Adrenal gland (tissue), 9 donors: ENCODE measurements at regions not wholly inside any gene's neighbourhood (a gene's known extent, or its start where the extent isn't known, plus 50 kb on each side); places are given as distances from the start of the nearest gene placed in this dataset.

Experiments used
- DNase-seq, 7 donors: peaks; one replicate each; pipeline ENCODE4 v3.0.0-alpha.2; 2019 to 2020
- H3K27ac ChIP-seq, 5 donors: fragments of 200-600 bp; sonication (generic) in 4 of 5; 1 replicate in 3 of 5; 2 replicates in 2 of 5; pipeline versions ENCODE4 v1.5.1 to v1.8.0; 2016 to 2020; ENCODE audit warnings: mild to moderate bottlenecking in 1 of 5
- H3K27me3 ChIP-seq: fragments of 200-600 bp; 2 replicates; pipeline ENCODE4 v1.8.0; 2021
- H3K36me3 ChIP-seq, 2 donors: fragments of 200-600 bp; replicated peaks in 1 of 2; 1 replicate in 1 of 2; 2 replicates in 1 of 2; pipeline versions ENCODE4 v1.5.1 to v1.8.0; 2018 to 2022
- H3K4me1 ChIP-seq, 2 donors: fragments of 200-600 bp; replicated peaks in 1 of 2; 1 replicate in 1 of 2; 2 replicates in 1 of 2; pipeline versions ENCODE4 v1.5.1 to v1.8.0; 2018 to 2021
- H3K4me3 ChIP-seq, 4 donors: fragments of 200-600 bp; sonication (generic) in 3 of 4; one replicate each; pipeline ENCODE4 v1.5.1; 2016 to 2018
- H3K9me3 ChIP-seq, 3 donors: fragments of 200-600 bp; sonication (generic) in 1 of 3; replicated peaks in 1 of 3; 1 replicate in 2 of 3; 2 replicates in 1 of 3; pipeline versions ENCODE4 v1.5.1 to v1.8.0; 2016 to 2021
- CTCF ChIP-seq, 6 experiments: fragments of 450-650 bp in 4 of 6; fragments of 200-600 bp in 2 of 6; sonication (generic) in 1 of 6; IDR thresholded peaks; 1 replicate in 5 of 6; 2 replicates in 1 of 6; pipeline versions ENCODE4 v1.5.1 to v1.8.0; 2016 to 2021; ENCODE audit warnings: antibody characterized with exemption in 6 of 6, mild to moderate bottlenecking in 2 of 6, moderate library complexity in 1 of 6
- POLR2A ChIP-seq, 2 donors: fragments of 450-650 bp; IDR thresholded peaks; one replicate each; pipeline ENCODE4 v1.6.1; 2017; ENCODE audit warnings: antibody characterized with exemption in 2 of 2, mild to moderate bottlenecking in 2 of 2, moderate library complexity in 1 of 2
- WGBS, 4 donors: extraction: QIAGEN DNeasy Blood & Tissue Kit in 2 of 4; methylation state at CpG; one replicate each; pipeline versions ENCODE4 v1.1.5 to v1.1.7; 2013 to 2017; 5-methylcytosine and 5-hydroxymethylcytosine counted together
- intact Hi-C, 2 donors: fragments of 100-400 bp; cut with DNase I; formaldehyde crosslinking; loops; one replicate each; pipeline versions ENCODE4 v1.14.1 to v1.15.0; 2022 to 2023
- donor health status: healthy with polysubstance abuse.
- donor health status: Bipolar disorder and iron deficiency.
- donor health status: DM: yes; HTN: yes; CAD: no.
- donor health status: DM: no; HTN: no; CAD: no.
- donor health status: DM: no; HTN: no; CAD: no.

GRCh38 chr2:173574324-173575112 is 219.8 kb downstream of the CDCA7 start:
- intact Hi-C loops, result loop anchor here in 1 of 2 donors (10.0 kb wide), 1 partner anchor 470 kb away; no protein-coding TSS in a partner anchor
- Histone ChIP-seq H3K9me3 (no peaks in the 10 kb centered on the region), H3K36me3 (no peaks in the 10 kb centered on the region), H3K4me3 (no peak overlapping the region), H3K27me3 (peaks cover 10% of the 10 kb centered on the region), H3K4me1 (peaks cover 0 to 7% of the 10 kb centered on the region in 2 donors), H3K27ac (no peak overlapping the region)
- TF ChIP-seq POLR2A (IDR thresholded peaks at IDR 0.05) (no peak), CTCF (IDR thresholded peaks at IDR 0.05) (no peak)
- no peak for DNase-seq
- WGBS, 4 donors, result 61 to 66% (median 63%) methylated on average over 4 of the region's 4 CpGs

DNA sequence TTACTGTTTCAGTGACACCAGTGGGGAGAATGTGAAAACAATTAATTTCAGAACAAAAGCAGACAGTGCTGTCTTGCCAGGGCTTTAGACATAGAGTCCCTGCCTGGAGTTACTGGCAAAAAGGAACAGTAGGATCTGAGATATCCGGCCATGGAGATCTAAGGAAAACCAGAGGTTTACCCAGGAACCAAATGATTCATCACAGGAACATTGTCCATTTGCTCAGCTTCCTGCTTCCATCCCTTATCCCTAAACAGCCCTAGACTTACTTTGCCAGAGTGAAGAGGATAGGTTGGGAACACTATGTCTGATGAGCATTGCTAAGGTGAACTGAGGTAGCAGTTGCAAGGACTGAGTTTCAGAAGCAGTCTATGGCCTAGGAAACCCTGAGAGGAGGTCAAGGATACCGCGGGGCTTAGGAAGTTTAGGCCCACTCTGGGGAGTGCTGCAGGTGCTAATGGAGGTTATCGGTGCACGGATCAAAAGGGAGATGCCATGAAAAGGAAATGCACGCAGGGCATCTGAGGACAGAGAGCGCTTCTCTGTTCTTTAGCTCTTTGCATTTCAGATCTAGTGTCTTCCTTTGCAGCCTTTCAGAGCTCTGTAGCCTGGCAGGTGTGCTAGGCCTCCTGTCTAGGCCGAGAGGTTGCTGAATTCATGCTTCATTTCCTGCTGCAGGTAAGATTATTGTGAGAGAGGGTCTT is 223.9 kb downstream of the CDCA7 start:
- Histone ChIP-seq H3K9me3 (no peaks in the 10 kb centered on the region), H3K27me3 (peaks cover 4% of the 10 kb centered on the region), H3K4me1 (no peaks in the 10 kb centered on the region), H3K36me3 (no peaks in the 10 kb centered on the region), H3K4me3 (no peak overlapping the region), H3K27ac (no peak overlapping the region)
- TF ChIP-seq CTCF (IDR thresholded peaks at IDR 0.05) (no peak), POLR2A (IDR thresholded peaks at IDR 0.05) (no peak)
- DNase-seq, result no peak
- 90 to 94% (median 92%) methylated on average over 8 of the region's 8 CpGs for WGBS, 4 donors
- intact Hi-C loops, result loop anchor here in 1 of 2 donors (10.0 kb wide), 1 partner anchor 466 kb away; no protein-coding TSS in a partner anchor

- peaks cover 10% of the 10 kb centered on the region for H3K27me3 ChIP-seq
- no peaks in the 10 kb centered on the region for H3K36me3 ChIP-seq
- no peak overlapping the region for H3K4me3 ChIP-seq
- no peaks in the 10 kb centered on the region for H3K9me3 ChIP-seq
- H3K4me1 ChIP-seq, result no peaks in the 10 kb centered on the region
- intact Hi-C loops, result no loop called here
- no peak for DNase-seq
- TF ChIP-seq POLR2A (IDR thresholded peaks at IDR 0.05), result no peak
- TF ChIP-seq CTCF (IDR thresholded peaks at IDR 0.05), result no peak
- H3K27ac ChIP-seq, result no peak overlapping the region
- 55 to 80% (median 64%) methylated on average over 1 of the region's 1 CpG for WGBS, 4 donors
Observed at GRCh38 chr2:173580351-173580750, 225.7 kb downstream of the CDCA7 start.

- H3K4me3 ChIP-seq, result no peak overlapping the region
- no peaks in the 10 kb centered on the region for H3K4me1 ChIP-seq
- peaks cover 10% of the 10 kb centered on the region for H3K27me3 ChIP-seq
- intact Hi-C loops, result no loop called here
- TF ChIP-seq POLR2A (IDR thresholded peaks at IDR 0.05) (no peak), CTCF (IDR thresholded peaks at IDR 0.05) (no peak)
- H3K36me3 ChIP-seq, result no peaks in the 10 kb centered on the region
- DNase-seq, result no peak
- no peak overlapping the region for H3K27ac ChIP-seq
- no peaks in the 10 kb centered on the region for H3K9me3 ChIP-seq
Observed at GRCh38 chr2:173580956-173581355, 226.3 kb downstream of the CDCA7 start.
